Sigmoid colon (tissue), 4 donors: ENCODE measurements at regions not wholly inside any gene's neighbourhood (a gene's known extent, or its start where the extent isn't known, plus 50 kb on each side); places are given as distances from the start of the nearest gene placed in this dataset.

Experiments used
- EP300 ChIP-seq, 4 donors: sonication (generic); formaldehyde crosslinking; IDR thresholded peaks; one replicate each; pipeline ENCODE4 v1.6.1; 2017; ENCODE audit warnings: antibody characterized with exemption in 4 of 4
- POLR2A ChIP-seq, 2 donors: fragments of 450-650 bp; IDR thresholded peaks; one replicate each; pipeline ENCODE4 v1.6.1; 2016; ENCODE audit warnings: antibody characterized with exemption in 2 of 2, mild to moderate bottlenecking in 2 of 2, moderate library complexity in 2 of 2
- POLR2AphosphoS5 ChIP-seq, 4 donors: sonication (generic); formaldehyde crosslinking; IDR thresholded peaks; one replicate each; pipeline ENCODE4 v1.6.1; 2017; ENCODE audit warnings: antibody characterized with exemption in 4 of 4
- TF ChIP-seq, protein P1 (sequence below), 4 experiments: fragments of 450-650 bp in 3 of 4; fragments of 200-600 bp in 1 of 4; IDR thresholded peaks; one replicate each; pipeline ENCODE4 v1.5.1; 2016 to 2019; ENCODE audit warnings: antibody characterized with exemption in 4 of 4, mild to moderate bottlenecking in 3 of 4, moderate library complexity in 2 of 4

DNA sequence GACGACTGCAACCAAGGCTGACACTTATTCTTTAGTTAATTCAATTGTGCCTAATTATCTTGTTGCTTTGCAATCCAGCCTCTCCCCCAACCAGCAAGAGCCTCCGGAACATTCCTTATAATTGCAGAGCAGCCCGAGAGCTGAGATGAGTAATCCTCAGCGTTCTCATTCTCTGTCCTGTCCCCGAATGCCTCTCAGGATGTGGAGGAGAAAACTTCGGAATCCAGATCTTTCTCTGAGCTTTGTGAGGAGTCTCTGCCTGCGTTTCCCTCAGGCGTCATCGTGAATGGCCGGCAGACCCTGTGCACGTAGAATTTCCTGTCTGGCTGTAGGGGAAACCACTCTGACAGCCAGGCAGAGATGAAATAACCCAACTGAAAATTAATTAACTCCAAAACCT is 160.5 kb upstream of the DIO3 start:
- TF ChIP-seq, protein P1, sequence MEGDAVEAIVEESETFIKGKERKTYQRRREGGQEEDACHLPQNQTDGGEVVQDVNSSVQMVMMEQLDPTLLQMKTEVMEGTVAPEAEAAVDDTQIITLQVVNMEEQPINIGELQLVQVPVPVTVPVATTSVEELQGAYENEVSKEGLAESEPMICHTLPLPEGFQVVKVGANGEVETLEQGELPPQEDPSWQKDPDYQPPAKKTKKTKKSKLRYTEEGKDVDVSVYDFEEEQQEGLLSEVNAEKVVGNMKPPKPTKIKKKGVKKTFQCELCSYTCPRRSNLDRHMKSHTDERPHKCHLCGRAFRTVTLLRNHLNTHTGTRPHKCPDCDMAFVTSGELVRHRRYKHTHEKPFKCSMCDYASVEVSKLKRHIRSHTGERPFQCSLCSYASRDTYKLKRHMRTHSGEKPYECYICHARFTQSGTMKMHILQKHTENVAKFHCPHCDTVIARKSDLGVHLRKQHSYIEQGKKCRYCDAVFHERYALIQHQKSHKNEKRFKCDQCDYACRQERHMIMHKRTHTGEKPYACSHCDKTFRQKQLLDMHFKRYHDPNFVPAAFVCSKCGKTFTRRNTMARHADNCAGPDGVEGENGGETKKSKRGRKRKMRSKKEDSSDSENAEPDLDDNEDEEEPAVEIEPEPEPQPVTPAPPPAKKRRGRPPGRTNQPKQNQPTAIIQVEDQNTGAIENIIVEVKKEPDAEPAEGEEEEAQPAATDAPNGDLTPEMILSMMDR (IDR thresholded peaks at IDR 0.05): no peak
- TF ChIP-seq POLR2AphosphoS5 (IDR thresholded peaks at IDR 0.05): no peak
- TF ChIP-seq POLR2A (IDR thresholded peaks at IDR 0.05): no peak
- TF ChIP-seq EP300 (IDR thresholded peaks at IDR 0.05): no peak
